ENCODE measurements at regions not wholly inside any gene's neighbourhood (a gene's known extent, or its start where the extent isn't known, plus 50 kb on each side); places are given as distances from the start of the nearest gene placed in this dataset.

DNA sequence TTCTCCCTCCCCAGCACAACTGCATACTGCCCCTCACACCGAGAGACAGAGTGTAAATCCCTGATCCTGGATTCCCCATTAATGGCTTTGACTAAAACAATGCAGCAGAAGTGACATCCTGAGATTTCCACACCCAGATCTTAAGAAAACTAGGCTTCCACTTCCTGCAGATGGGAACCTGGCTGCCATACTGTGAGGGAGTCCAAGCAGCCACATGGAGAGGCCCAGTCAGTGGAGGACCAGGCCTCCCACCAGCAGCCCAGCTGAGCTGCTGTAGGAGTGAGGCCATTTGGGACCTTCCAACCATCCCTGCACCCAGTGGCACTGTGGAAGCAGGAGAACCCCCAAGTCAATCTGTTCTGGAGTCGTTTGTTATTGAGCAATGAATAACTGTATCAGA is 120.6 kb downstream of the CRYAA start:
- no peak overlapping the region for H3K4me3 Mint-ChIP-seq (ENCODE audit: unreplicated experiment)
- H3K9me3 Mint-ChIP-seq (ENCODE audit: unreplicated experiment), result no peaks in the 10 kb centered on the region
- DNase-seq (ENCODE audit: low spot score), result no peak
- peaks cover 1% of the 10 kb centered on the region for H3K27me3 Mint-ChIP-seq (ENCODE audit: unreplicated experiment)
- H3K4me1 Mint-ChIP-seq (ENCODE audit: unreplicated experiment), result no peaks in the 10 kb centered on the region
- H3K36me3 Mint-ChIP-seq (ENCODE audit: low read depth, unreplicated experiment), result no peaks in the 10 kb centered on the region
- H3K27ac Mint-ChIP-seq (ENCODE audit: unreplicated experiment), result peak overlapping the region; percentile 36
- TF ChIP-seq, protein P1, sequence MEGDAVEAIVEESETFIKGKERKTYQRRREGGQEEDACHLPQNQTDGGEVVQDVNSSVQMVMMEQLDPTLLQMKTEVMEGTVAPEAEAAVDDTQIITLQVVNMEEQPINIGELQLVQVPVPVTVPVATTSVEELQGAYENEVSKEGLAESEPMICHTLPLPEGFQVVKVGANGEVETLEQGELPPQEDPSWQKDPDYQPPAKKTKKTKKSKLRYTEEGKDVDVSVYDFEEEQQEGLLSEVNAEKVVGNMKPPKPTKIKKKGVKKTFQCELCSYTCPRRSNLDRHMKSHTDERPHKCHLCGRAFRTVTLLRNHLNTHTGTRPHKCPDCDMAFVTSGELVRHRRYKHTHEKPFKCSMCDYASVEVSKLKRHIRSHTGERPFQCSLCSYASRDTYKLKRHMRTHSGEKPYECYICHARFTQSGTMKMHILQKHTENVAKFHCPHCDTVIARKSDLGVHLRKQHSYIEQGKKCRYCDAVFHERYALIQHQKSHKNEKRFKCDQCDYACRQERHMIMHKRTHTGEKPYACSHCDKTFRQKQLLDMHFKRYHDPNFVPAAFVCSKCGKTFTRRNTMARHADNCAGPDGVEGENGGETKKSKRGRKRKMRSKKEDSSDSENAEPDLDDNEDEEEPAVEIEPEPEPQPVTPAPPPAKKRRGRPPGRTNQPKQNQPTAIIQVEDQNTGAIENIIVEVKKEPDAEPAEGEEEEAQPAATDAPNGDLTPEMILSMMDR (IDR thresholded peaks at IDR 0.05; ENCODE audit: unreplicated experiment), result no peak

DNA sequence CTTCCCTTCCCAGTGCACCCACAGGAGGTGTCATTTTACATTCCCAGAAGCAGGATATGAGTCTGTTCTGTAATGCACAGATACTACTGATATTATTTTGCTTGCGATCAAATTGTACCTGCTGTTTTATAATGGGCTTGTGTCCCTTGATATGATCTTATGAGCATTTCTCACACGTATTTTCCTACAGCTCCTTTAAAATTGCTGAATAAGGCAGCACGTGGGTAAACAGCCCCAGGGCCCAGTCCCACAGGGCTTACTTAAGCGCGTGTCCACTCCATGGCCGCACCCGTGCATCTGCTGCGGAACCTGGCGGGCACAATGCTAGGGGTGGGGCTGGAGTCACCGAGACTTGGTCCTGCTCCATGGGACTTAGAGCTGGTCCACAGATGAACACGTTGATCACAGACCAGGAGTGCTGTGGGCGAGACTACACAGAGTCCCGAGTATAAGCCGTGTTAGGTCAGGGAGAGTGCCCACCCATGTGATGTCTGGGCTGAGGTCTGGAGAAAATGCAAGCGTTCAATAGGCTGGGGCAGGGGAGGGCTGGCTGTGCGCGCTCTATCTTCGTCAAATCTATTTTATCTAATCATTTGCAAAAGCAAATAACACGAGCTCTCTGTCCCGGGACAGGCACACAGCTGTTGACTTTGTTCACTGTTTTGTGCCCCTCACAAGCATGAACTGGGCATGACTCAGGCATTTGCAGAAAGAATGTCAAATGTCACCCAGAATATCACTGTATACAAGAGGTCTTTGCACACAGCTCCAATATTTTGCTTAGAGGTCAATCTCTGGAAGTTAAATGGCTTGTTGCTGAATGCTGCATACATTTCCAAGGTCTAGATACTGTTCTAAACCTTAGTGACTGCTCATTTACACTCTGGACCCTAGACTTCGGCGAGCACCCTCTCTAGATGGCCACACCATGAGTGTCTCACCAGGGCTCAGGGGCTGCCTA is 119.3 kb downstream of the CRYAA start:
- H3K4me3 Mint-ChIP-seq (ENCODE audit: unreplicated experiment), result no peak overlapping the region
- TF ChIP-seq, protein P1 (IDR thresholded peaks at IDR 0.05; ENCODE audit: unreplicated experiment), result no peak
- H3K4me1 Mint-ChIP-seq (ENCODE audit: unreplicated experiment), result no peaks in the 10 kb centered on the region
- no peak overlapping the region for H3K27ac Mint-ChIP-seq (ENCODE audit: unreplicated experiment)
- H3K9me3 Mint-ChIP-seq (ENCODE audit: unreplicated experiment), result no peaks in the 10 kb centered on the region
- no peaks in the 10 kb centered on the region for H3K36me3 Mint-ChIP-seq (ENCODE audit: low read depth, unreplicated experiment)
- peaks cover 1% of the 10 kb centered on the region for H3K27me3 Mint-ChIP-seq (ENCODE audit: unreplicated experiment)
- DNase-seq (ENCODE audit: low spot score), result no peak

DNA sequence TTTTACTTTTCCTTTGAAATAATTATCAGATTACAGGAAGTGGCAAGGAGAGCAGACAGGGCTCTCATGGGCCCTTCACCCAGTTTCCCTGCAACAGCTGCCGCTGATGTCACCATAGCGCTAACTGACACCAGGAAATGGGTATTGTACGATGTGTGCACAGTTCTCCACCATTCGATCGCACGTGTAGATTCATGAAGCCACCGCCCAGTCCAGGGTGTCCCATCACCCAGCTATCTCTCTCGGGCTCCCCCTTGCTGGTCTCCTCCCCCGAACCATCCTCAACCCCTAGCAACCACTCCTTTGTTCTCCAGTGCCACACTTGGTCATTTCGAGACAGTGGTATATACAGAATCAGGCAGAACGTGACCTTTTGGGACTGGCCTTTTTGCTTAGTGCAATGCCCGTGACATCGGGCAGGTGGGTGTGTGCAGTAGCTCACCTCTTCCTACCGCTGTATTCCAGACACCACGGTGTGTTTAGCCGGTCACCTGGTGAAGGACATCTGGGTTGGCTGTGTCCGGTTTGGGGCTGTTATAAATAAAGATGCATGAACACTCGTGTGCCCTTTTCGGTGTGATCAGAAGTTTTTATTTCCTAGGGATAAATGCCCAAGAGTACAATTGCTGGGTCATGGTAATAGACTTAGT is 118.4 kb downstream of the CRYAA start:
- Mint-ChIP-seq H3K9me3 (ENCODE audit: unreplicated experiment) (no peaks in the 10 kb centered on the region), H3K4me1 (ENCODE audit: unreplicated experiment) (no peaks in the 10 kb centered on the region), H3K27me3 (ENCODE audit: unreplicated experiment) (peaks cover 5% of the 10 kb centered on the region), H3K36me3 (ENCODE audit: low read depth, unreplicated experiment) (no peaks in the 10 kb centered on the region), H3K27ac (ENCODE audit: unreplicated experiment) (no peak overlapping the region), H3K4me3 (ENCODE audit: unreplicated experiment) (no peak overlapping the region)
- no peak for DNase-seq (ENCODE audit: low spot score)
- TF ChIP-seq, protein P1 (IDR thresholded peaks at IDR 0.05; ENCODE audit: unreplicated experiment), result no peak

DNA sequence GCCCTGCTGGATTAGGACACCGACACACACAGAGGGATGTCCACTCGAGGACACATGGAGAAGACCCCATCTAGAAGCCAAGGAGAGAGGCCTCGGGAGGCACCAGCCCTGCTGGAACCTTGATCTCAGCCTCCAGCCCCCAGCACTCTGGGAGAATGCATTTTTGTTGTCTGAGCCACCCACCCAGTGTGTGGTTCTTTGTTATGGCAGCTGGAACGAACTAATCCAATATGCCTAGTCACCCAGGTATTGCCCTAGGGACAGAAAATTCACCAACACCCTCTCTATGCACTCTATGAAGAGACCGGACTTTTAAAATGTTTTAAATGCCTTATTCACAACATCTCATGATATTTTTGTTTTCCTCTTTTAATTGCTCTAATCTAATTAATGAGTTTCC is 117.4 kb downstream of the CRYAA start:
- no peaks in the 10 kb centered on the region for H3K4me1 Mint-ChIP-seq (ENCODE audit: unreplicated experiment)
- DNase-seq (ENCODE audit: low spot score), result no peak
- TF ChIP-seq, protein P1 (IDR thresholded peaks at IDR 0.05; ENCODE audit: unreplicated experiment), result no peak
- H3K36me3 Mint-ChIP-seq (ENCODE audit: low read depth, unreplicated experiment), result no peaks in the 10 kb centered on the region
- no peaks in the 10 kb centered on the region for H3K9me3 Mint-ChIP-seq (ENCODE audit: unreplicated experiment)
- no peak overlapping the region for H3K4me3 Mint-ChIP-seq (ENCODE audit: unreplicated experiment)
- H3K27me3 Mint-ChIP-seq (ENCODE audit: unreplicated experiment), result peaks cover 6% of the 10 kb centered on the region
- no peak overlapping the region for H3K27ac Mint-ChIP-seq (ENCODE audit: unreplicated experiment)

DNA sequence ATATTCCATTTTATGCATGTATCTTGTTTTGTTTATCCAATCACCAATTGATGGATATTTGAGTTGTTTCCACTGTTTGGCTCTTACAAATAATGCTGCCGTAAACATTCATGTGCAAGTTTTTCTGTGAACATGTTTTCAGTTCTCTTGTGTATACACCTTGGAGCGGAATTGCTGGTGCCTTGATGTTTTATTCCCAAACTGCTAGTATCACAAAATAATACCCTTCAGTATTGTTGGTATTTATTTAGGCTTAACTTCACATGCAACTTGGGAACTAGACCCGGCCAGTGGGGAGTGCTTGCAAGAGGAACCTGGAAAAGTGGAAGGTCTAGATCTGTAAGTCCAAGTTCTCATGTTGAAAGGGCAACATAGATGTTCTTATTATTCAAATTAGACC is 115.9 kb downstream of the CRYAA start:
- DNase-seq (ENCODE audit: low spot score), result no peak
- Mint-ChIP-seq H3K27ac (ENCODE audit: unreplicated experiment) (no peak overlapping the region), H3K4me1 (ENCODE audit: unreplicated experiment) (no peaks in the 10 kb centered on the region), H3K9me3 (ENCODE audit: unreplicated experiment) (no peaks in the 10 kb centered on the region), H3K36me3 (ENCODE audit: low read depth, unreplicated experiment) (no peaks in the 10 kb centered on the region), H3K4me3 (ENCODE audit: unreplicated experiment) (no peak overlapping the region), H3K27me3 (ENCODE audit: unreplicated experiment) (peaks cover 8% of the 10 kb centered on the region)
- TF ChIP-seq, protein P1 (IDR thresholded peaks at IDR 0.05; ENCODE audit: unreplicated experiment), result no peak
